ENCODE measurements at regions not wholly inside any gene's neighbourhood (a gene's known extent, or its start where the extent isn't known, plus 50 kb on each side); places are given as distances from the start of the nearest gene placed in this dataset.
"Not testable (repeated sequence)": the region's sequence is repeated elsewhere in the genome, so short reads cannot be mapped to it uniquely, and the experiment has no call there.

GRCh38 chr15:56568466-56569167 lies 103.7 kb upstream of the MNS1 start:
- no peak for DNase-seq (ENCODE audit: low spot score)
- in situ Hi-C loops (cut with MboI; ENCODE audit: low sequenced_read_pairs, unreplicated experiment) = no loop called here
- no peak for TF ChIP-seq CTCF (IDR thresholded peaks at IDR 0.05; ENCODE audit: borderline replicate concordance, control extremely low read depth, extremely low read depth, insufficient read depth, missing control alignments)

GRCh38 chr15:56557415-56557814 lies 92.5 kb upstream of the MNS1 start:
- DNase-seq (ENCODE audit: low spot score) = no peak
- in situ Hi-C loops (cut with MboI; ENCODE audit: low sequenced_read_pairs, unreplicated experiment) = no loop called here
- no peak for TF ChIP-seq CTCF (IDR thresholded peaks at IDR 0.05; ENCODE audit: borderline replicate concordance, control extremely low read depth, extremely low read depth, insufficient read depth, missing control alignments)

GRCh38 chr15:56553486-56553885 lies 88.5 kb upstream of the MNS1 start:
- TF ChIP-seq CTCF (IDR thresholded peaks at IDR 0.05; ENCODE audit: borderline replicate concordance, control extremely low read depth, extremely low read depth, insufficient read depth, missing control alignments) = no peak
- DNase-seq (ENCODE audit: low spot score) = no peak
- in situ Hi-C loops (cut with MboI; ENCODE audit: low sequenced_read_pairs, unreplicated experiment) = no loop called here

- no peak for TF ChIP-seq CTCF (IDR thresholded peaks at IDR 0.05; ENCODE audit: borderline replicate concordance, control extremely low read depth, extremely low read depth, insufficient read depth, missing control alignments)
- in situ Hi-C loops (cut with MboI; ENCODE audit: low sequenced_read_pairs, unreplicated experiment) = no loop called here
- no peak for DNase-seq (ENCODE audit: low spot score)
Observed at GRCh38 chr15:56552659-56553058, 87.7 kb upstream of the MNS1 start.

GRCh38 chr15:56540570-56540969 lies 75.6 kb upstream of the MNS1 start:
- in situ Hi-C loops (cut with MboI; ENCODE audit: low sequenced_read_pairs, unreplicated experiment) = not testable (repeated sequence)

GRCh38 chr15:56540157-56540556 lies 75.2 kb upstream of the MNS1 start:
- in situ Hi-C loops (cut with MboI; ENCODE audit: low sequenced_read_pairs, unreplicated experiment) = not testable (repeated sequence)

More at GRCh38 chr15:56540570-56540969, 75.6 kb upstream of the MNS1 start:
- DNase-seq (ENCODE audit: low spot score) = not testable (repeated sequence)

GRCh38 chr15:56538901-56539545 lies 74.1 kb upstream of the MNS1 start:
- in situ Hi-C loops (cut with MboI; ENCODE audit: low sequenced_read_pairs, unreplicated experiment) = no loop called here
- no peak for DNase-seq (ENCODE audit: low spot score)
- TF ChIP-seq CTCF (IDR thresholded peaks at IDR 0.05; ENCODE audit: borderline replicate concordance, control extremely low read depth, extremely low read depth, insufficient read depth, missing control alignments) = no peak

More at GRCh38 chr15:56540157-56540556, 75.2 kb upstream of the MNS1 start:
- DNase-seq (ENCODE audit: low spot score) = not testable (repeated sequence)

All from GM13976 (cell line).